RWPE2 (cell line): ENCODE measurements at regions not wholly inside any gene's neighbourhood (a gene's known extent, or its start where the extent isn't known, plus 50 kb on each side); places are given as distances from the start of the nearest gene placed in this dataset.

Source experiments
- ATAC-seq: fragments of 200-7000 bp; cut with Tn5 transposase; 3 replicates; pipeline ENCODE4 v1.9.1; 2021; ENCODE audit warnings: low read depth
- DNase-seq: peaks from one replicate; pipeline ENCODE4 v3.0.0-alpha.2; 2020; ENCODE audit warnings: low spot score
- H3K27ac ChIP-seq: fragments of 450-650 bp; 2 replicates; pipeline ENCODE4 v1.5.1; 2017; ENCODE audit warnings: mild to moderate bottlenecking; ENCODE audit not compliant: poor library complexity, severe bottlenecking
- H3K27me3 ChIP-seq: fragments of 250-450 bp; sonication (Bioruptor Pico); 2 replicates; pipeline ENCODE4 v1.5.1; 2021; ENCODE audit warnings: mild to moderate bottlenecking, moderate library complexity; ENCODE audit not compliant: insufficient read depth, poor library complexity, severe bottlenecking
- H3K36me3 ChIP-seq: fragments of 250-450 bp; sonication (Bioruptor Pico); 2 replicates; pipeline ENCODE4 v1.5.1; 2020; ENCODE audit warnings: low read depth, mild to moderate bottlenecking, moderate library complexity
- H3K4me1 ChIP-seq: fragments of 250-450 bp; sonication (Bioruptor Pico); 2 replicates; pipeline ENCODE4 v1.5.1; 2021; ENCODE audit warnings: mild to moderate bottlenecking, moderate library complexity; ENCODE audit not compliant: insufficient read depth, poor library complexity, severe bottlenecking
- H3K4me3 ChIP-seq: fragments of 250-450 bp; sonication (Bioruptor Pico); 2 replicates; pipeline ENCODE4 v1.5.1; 2021; ENCODE audit warnings: mild to moderate bottlenecking, moderate library complexity; ENCODE audit not compliant: severe bottlenecking
- H3K9me3 ChIP-seq: fragments of 250-450 bp; sonication (Bioruptor Pico); 2 replicates; pipeline ENCODE4 v1.5.1; 2021; ENCODE audit warnings: mild to moderate bottlenecking, moderate library complexity; ENCODE audit not compliant: severe bottlenecking
- CTCF ChIP-seq: fragments of 450-650 bp; IDR thresholded peaks from one replicate; pipeline ENCODE4 v1.5.1; 2017; ENCODE audit warnings: mild to moderate bottlenecking, moderate library complexity; ENCODE audit not compliant: poor library complexity, severe bottlenecking

GRCh38 chr7:35889001-35889400, 88.1 kb downstream of the SEPTIN7 start:
- Histone ChIP-seq H3K36me3 (peaks cover 52% of the 10 kb centered on the region), H3K9me3 (peaks cover 2% of the 10 kb centered on the region), H3K27ac (no peak overlapping the region), H3K27me3 (no peaks in the 10 kb centered on the region), H3K4me1 (no peaks in the 10 kb centered on the region), H3K4me3 (no peak overlapping the region)
- ATAC-seq = no peak
- no peak for DNase-seq
- TF ChIP-seq CTCF = no peak

- ATAC-seq (no peak), DNase-seq (no peak)
- Histone ChIP-seq H3K27me3 (no peaks in the 10 kb centered on the region), H3K4me3 (no peak overlapping the region), H3K36me3 (peaks cover 52% of the 10 kb centered on the region), H3K4me1 (no peaks in the 10 kb centered on the region), H3K9me3 (peaks cover 2% of the 10 kb centered on the region), H3K27ac (no peak overlapping the region)
- TF ChIP-seq CTCF = no peak
Measured at GRCh38 chr7:35889870-35890269, 89.0 kb downstream of the SEPTIN7 start.

DNA sequence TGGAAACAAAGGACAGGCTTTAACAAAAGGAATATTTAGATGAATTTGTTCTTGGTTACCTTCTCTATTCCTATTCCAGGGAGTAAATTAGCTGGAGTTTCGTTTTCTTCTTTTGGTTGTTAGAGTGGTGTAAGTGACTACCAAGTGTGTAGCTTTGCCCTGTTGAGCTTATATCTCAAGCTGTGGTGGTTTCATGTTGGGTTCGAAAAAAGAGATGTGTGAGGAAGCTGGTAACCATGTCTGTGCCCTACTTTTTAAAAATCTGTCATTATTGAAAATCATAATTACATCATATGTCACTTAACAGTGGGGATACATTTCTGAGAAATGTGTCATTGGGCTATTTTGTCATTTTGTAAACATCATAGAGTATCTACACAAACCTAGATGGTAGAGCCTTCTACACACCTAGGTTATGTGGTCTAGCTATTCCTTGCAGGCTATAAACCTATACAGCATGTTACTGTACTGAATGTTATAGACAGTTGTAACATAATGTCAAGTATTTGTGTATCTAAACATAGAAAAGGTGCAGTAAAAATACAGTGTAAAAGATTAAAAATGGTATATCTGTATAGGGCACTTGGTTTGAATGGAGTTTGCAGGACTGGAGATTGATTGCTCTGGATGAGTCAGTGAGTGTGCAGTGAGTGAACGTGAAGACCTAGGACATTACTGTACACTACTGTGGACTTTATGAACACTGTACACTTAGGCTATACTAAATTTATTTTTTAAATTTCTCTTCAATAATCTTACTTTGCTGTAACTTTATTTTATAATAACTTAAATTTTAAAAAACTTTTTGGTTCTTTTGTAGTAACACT, 90.4 kb downstream of the SEPTIN7 start:
- H3K4me3 ChIP-seq = no peak overlapping the region
- DNase-seq (no peak), ATAC-seq (no peak)
- H3K4me1 ChIP-seq = no peaks in the 10 kb centered on the region
- no peak overlapping the region for H3K27ac ChIP-seq
- H3K27me3 ChIP-seq = no peaks in the 10 kb centered on the region
- no peak for TF ChIP-seq CTCF
- peaks cover 53% of the 10 kb centered on the region for H3K36me3 ChIP-seq
- peaks cover 2% of the 10 kb centered on the region for H3K9me3 ChIP-seq

GRCh38 chr7:35893649-35894048, 92.8 kb downstream of the SEPTIN7 start:
- Histone ChIP-seq H3K27me3 (no peaks in the 10 kb centered on the region), H3K27ac (no peak overlapping the region), H3K36me3 (peaks cover 63% of the 10 kb centered on the region), H3K4me1 (no peaks in the 10 kb centered on the region), H3K9me3 (peaks cover 2% of the 10 kb centered on the region), H3K4me3 (no peak overlapping the region)
- DNase-seq = no peak
- no peak for TF ChIP-seq CTCF
- no peak for ATAC-seq

DNA sequence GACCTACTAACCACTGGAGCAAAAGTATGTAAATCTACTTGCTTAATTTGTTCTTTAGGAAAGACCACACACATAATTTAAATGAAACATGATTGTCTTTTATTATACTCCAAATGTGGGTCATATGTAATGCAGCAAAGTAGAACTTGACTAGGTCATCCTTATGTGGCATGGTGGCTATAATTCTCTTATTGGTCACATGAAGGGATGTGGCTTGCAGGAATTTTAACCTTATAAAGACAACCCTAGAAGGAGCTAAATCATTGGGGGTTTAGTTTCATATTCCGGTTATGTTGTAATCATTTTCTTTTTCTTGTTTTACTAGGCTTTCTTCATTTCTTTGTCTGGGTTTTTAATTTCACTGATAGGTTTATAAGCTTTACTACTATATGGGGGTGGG, 93.9 kb downstream of the SEPTIN7 start:
- ATAC-seq (no peak), DNase-seq (no peak)
- TF ChIP-seq CTCF = no peak
- peaks cover 2% of the 10 kb centered on the region for H3K9me3 ChIP-seq
- H3K4me1 ChIP-seq = no peaks in the 10 kb centered on the region
- H3K27me3 ChIP-seq = no peaks in the 10 kb centered on the region
- no peak overlapping the region for H3K4me3 ChIP-seq
- no peak overlapping the region for H3K27ac ChIP-seq
- H3K36me3 ChIP-seq = peaks cover 71% of the 10 kb centered on the region
